GM12891 (cell line): ENCODE measurements at regions not wholly inside any gene's neighbourhood (a gene's known extent, or its start where the extent isn't known, plus 50 kb on each side); places are given as distances from the start of the nearest gene placed in this dataset.

Source experiments
- PAX5 ChIP-seq: IDR thresholded peaks from 2 replicates; pipeline ENCODE4 v1.6.1; 2011; ENCODE audit warnings: low read length, moderate library complexity, mild to moderate bottlenecking; ENCODE audit not compliant: insufficient read depth, severe bottlenecking
- POLR2A ChIP-seq: IDR thresholded peaks from 2 replicates; pipeline ENCODE4 v1.6.1; 2011; ENCODE audit warnings: low read depth, low read length, control low read depth
- POLR2AphosphoS5 ChIP-seq: IDR thresholded peaks from 2 replicates; pipeline ENCODE4 v1.6.1; 2011; ENCODE audit warnings: low read depth, low read length, control low read depth
- POU2F2 ChIP-seq: IDR thresholded peaks from 2 replicates; pipeline ENCODE4 v1.6.1; 2011; ENCODE audit warnings: low read depth, mild to moderate bottlenecking, control low read depth, low read length, moderate library complexity
- SPI1 ChIP-seq: IDR thresholded peaks from 2 replicates; pipeline ENCODE4 v1.6.1; 2011; ENCODE audit warnings: low read depth, low read length, control low read depth
- TAF1 ChIP-seq: IDR thresholded peaks from 2 replicates; pipeline ENCODE4 v1.6.1; 2011; ENCODE audit warnings: low read depth, low read length, control low read depth

- TF ChIP-seq POLR2A, result no peak
- no peak for TF ChIP-seq POLR2AphosphoS5
- TF ChIP-seq TAF1, result no peak
- TF ChIP-seq POU2F2, result no peak
- TF ChIP-seq PAX5, result no peak
- TF ChIP-seq SPI1, result no peak
Measured at GRCh38 chr4:124183926-124184325, 528.6 kb downstream of the ANKRD50 start.
